ENCODE measurements at regions not wholly inside any gene's neighbourhood (a gene's known extent, or its start where the extent isn't known, plus 50 kb on each side); places are given as distances from the start of the nearest gene placed in this dataset.

DNA sequence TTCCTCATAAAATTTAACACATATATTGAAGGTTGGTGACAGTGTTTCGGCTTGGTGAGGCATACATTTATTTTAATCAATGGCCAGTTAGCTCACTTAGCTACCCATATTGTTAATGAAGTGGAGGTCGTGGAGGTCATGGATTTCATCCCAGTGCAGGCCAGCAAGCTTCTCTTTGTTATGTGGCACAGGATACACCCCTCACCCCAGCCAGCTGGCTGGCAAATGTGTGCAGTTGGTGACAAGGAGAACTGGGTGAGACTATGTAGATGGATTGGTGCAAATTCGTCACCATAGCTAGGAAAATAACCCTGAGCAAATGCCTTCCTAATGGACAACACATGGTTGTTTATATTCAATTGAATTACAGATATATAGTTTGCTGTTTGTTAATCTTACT, 50.5 kb upstream of the FOXP2 start:
- no peaks in the 10 kb centered on the region for H3K27me3 Mint-ChIP-seq (ENCODE audit: unreplicated experiment)
- DNase-seq (ENCODE audit: extremely low spot score, unreplicated experiment): no peak
- H3K27ac Mint-ChIP-seq (ENCODE audit: unreplicated experiment): no peak overlapping the region
- no peaks in the 10 kb centered on the region for H3K36me3 Mint-ChIP-seq (ENCODE audit: unreplicated experiment)
- peaks cover 13% of the 10 kb centered on the region for H3K4me1 Mint-ChIP-seq (ENCODE audit: unreplicated experiment)
- TF ChIP-seq, protein P1, sequence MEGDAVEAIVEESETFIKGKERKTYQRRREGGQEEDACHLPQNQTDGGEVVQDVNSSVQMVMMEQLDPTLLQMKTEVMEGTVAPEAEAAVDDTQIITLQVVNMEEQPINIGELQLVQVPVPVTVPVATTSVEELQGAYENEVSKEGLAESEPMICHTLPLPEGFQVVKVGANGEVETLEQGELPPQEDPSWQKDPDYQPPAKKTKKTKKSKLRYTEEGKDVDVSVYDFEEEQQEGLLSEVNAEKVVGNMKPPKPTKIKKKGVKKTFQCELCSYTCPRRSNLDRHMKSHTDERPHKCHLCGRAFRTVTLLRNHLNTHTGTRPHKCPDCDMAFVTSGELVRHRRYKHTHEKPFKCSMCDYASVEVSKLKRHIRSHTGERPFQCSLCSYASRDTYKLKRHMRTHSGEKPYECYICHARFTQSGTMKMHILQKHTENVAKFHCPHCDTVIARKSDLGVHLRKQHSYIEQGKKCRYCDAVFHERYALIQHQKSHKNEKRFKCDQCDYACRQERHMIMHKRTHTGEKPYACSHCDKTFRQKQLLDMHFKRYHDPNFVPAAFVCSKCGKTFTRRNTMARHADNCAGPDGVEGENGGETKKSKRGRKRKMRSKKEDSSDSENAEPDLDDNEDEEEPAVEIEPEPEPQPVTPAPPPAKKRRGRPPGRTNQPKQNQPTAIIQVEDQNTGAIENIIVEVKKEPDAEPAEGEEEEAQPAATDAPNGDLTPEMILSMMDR (IDR thresholded peaks at IDR 0.05): no peak
- H3K9me3 Mint-ChIP-seq (ENCODE audit: unreplicated experiment): peaks cover 6% of the 10 kb centered on the region
- no peak overlapping the region for H3K4me3 Mint-ChIP-seq (ENCODE audit: unreplicated experiment)

DNA sequence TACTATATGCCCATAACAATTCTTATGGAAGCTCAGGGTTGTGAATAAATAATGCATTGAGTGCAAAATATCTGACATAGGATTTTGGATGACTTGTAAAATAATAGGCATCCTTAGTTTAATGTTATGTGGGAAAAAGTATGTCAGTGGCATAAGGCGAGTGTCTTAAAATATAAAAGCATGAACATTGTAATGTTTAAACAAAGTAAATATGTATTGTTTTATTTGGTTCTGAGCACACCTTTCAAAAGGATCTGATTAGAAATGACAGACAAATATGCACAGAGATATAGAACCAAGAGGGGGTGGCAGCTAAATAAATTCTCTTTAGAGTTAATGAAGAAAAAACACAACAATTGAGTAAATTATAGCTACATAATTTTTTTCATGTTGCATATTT, 51.3 kb upstream of the FOXP2 start:
- H3K4me3 Mint-ChIP-seq (ENCODE audit: unreplicated experiment): no peak overlapping the region
- no peak overlapping the region for H3K27ac Mint-ChIP-seq (ENCODE audit: unreplicated experiment)
- TF ChIP-seq, protein P1 (IDR thresholded peaks at IDR 0.05): no peak
- no peaks in the 10 kb centered on the region for H3K36me3 Mint-ChIP-seq (ENCODE audit: unreplicated experiment)
- H3K9me3 Mint-ChIP-seq (ENCODE audit: unreplicated experiment): peaks cover 6% of the 10 kb centered on the region
- no peak for DNase-seq (ENCODE audit: extremely low spot score, unreplicated experiment)
- peaks cover 13% of the 10 kb centered on the region for H3K4me1 Mint-ChIP-seq (ENCODE audit: unreplicated experiment)
- H3K27me3 Mint-ChIP-seq (ENCODE audit: unreplicated experiment): no peaks in the 10 kb centered on the region

DNA sequence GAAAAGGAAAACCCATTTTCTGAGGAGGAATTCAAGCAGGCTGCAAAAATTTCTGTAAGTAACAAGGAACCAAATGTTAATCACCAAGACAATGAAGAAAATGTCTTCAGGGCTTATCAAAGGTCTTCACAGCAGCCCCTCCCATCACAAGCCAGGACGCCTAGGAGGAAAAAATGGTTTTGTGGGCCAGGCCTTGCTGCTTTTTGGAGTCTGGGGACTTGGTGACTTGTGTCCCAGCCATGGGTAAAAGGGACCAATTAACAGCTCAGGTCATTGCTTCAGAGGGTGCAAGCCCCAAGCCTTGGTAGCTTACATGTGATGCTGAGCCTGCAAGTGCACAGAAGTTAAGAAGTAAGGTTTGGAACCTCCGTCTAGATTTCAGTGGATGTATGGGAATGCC, 55.7 kb upstream of the FOXP2 start:
- Mint-ChIP-seq H3K4me3 (ENCODE audit: unreplicated experiment) (no peak overlapping the region), H3K27me3 (ENCODE audit: unreplicated experiment) (no peaks in the 10 kb centered on the region), H3K4me1 (ENCODE audit: unreplicated experiment) (peaks cover 16% of the 10 kb centered on the region), H3K9me3 (ENCODE audit: unreplicated experiment) (peaks cover 6% of the 10 kb centered on the region), H3K36me3 (ENCODE audit: unreplicated experiment) (peaks cover 2% of the 10 kb centered on the region), H3K27ac (ENCODE audit: unreplicated experiment) (no peak overlapping the region)
- no peak for DNase-seq (ENCODE audit: extremely low spot score, unreplicated experiment)
- TF ChIP-seq, protein P1 (IDR thresholded peaks at IDR 0.05): no peak

DNA sequence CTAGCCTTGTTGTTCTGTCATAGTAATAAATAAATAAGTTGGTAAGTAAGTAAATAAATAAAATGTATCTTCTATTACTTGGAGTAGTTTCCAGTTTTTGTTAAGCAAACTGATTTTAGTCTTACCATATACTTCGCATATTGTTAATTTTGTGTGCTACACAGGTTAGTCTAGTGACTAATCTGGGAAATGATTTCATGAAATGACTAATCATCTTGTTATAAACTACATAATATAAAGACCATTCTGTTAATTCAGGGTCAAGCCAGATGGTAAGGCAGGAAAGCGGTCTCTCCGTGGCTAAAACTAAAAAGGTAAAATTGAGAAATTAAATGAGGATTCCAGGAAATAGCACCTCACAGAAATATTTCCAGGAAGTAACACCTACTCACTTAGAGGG, 58.5 kb upstream of the FOXP2 start:
- Mint-ChIP-seq H3K27ac (ENCODE audit: unreplicated experiment) (no peak overlapping the region), H3K36me3 (ENCODE audit: unreplicated experiment) (peaks cover 2% of the 10 kb centered on the region), H3K4me3 (ENCODE audit: unreplicated experiment) (no peak overlapping the region), H3K27me3 (ENCODE audit: unreplicated experiment) (no peaks in the 10 kb centered on the region), H3K4me1 (ENCODE audit: unreplicated experiment) (peaks cover 9% of the 10 kb centered on the region), H3K9me3 (ENCODE audit: unreplicated experiment) (no peaks in the 10 kb centered on the region)
- TF ChIP-seq, protein P1 (IDR thresholded peaks at IDR 0.05): no peak
- no peak for DNase-seq (ENCODE audit: extremely low spot score, unreplicated experiment)

DNA sequence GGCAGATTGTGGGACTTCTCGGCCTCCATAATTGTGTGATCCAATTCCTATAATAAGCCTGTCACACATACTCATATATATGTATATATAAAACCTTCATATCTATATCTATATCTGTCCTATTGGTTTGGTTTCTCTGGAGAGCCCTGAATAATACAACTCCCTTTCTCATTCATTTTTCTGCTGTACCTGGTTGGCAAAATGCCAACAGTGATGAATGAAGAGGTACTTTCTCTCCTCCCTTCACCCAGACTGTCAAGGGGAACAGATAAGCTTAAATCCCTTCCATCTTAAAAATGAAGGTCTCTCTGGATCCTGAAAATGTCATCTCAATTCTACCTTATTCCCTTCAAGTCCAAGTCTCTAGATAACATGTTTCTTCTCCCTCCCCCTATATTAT, 60.3 kb upstream of the FOXP2 start:
- H3K9me3 Mint-ChIP-seq (ENCODE audit: unreplicated experiment): no peaks in the 10 kb centered on the region
- peaks cover 9% of the 10 kb centered on the region for H3K4me1 Mint-ChIP-seq (ENCODE audit: unreplicated experiment)
- H3K4me3 Mint-ChIP-seq (ENCODE audit: unreplicated experiment): no peak overlapping the region

More for the DNA sequence above, 60.3 kb upstream of the FOXP2 start:
- DNase-seq (ENCODE audit: extremely low spot score, unreplicated experiment): no peak
- H3K27ac Mint-ChIP-seq (ENCODE audit: unreplicated experiment): no peak overlapping the region
- no peaks in the 10 kb centered on the region for H3K27me3 Mint-ChIP-seq (ENCODE audit: unreplicated experiment)
- peaks cover 2% of the 10 kb centered on the region for H3K36me3 Mint-ChIP-seq (ENCODE audit: unreplicated experiment)
- TF ChIP-seq, protein P1 (IDR thresholded peaks at IDR 0.05): no peak

Measured in osteocyte (in vitro differentiated cells).